Epithelial cell of esophagus (primary cell): ENCODE measurements at regions not wholly inside any gene's neighbourhood (a gene's known extent, or its start where the extent isn't known, plus 50 kb on each side); places are given as distances from the start of the nearest gene placed in this dataset.
A peak's percentile ranks its signal among the peaks of the same experiment; 100 is the strongest.

Experiments used
- DNase-seq: peaks from one replicate; pipeline ENCODE4 v3.0.0; 2010; ENCODE audit warnings: low read depth
- H3K4me3 ChIP-seq: 2 replicates; pipeline ENCODE4 v1.5.1; 2011; ENCODE audit warnings: mild to moderate bottlenecking, low read length, control low read depth
- CTCF ChIP-seq: IDR thresholded peaks from 2 replicates; pipeline ENCODE4 v1.5.1; 2011; ENCODE audit warnings: low read depth, mild to moderate bottlenecking, low read length, control low read depth, inconsistent platforms; ENCODE audit not compliant: insufficient read depth; ENCODE audit errors: missing control alignments

- H3K4me3 ChIP-seq, result no peak overlapping the region
- no peak for TF ChIP-seq CTCF
- no peak for DNase-seq
These were observed 106.1 kb upstream of the DOCK9 start for GRCh38 chr13:99083981-99084380.

GRCh38 chr13:99085139-99085807 lies 107.4 kb upstream of the DOCK9 start:
- no peak for TF ChIP-seq CTCF
- peak; percentile 33 for DNase-seq

GRCh38 chr13:99085808-99086266 lies 108.0 kb upstream of the DOCK9 start:
- TF ChIP-seq CTCF, result no peak
- peak overlapping the region; percentile 72 for H3K4me3 ChIP-seq
- no peak for DNase-seq

More at GRCh38 chr13:99085139-99085807, 107.4 kb upstream of the DOCK9 start:
- H3K4me3 ChIP-seq, result peak overlapping the region; percentile 72

- peak overlapping the region; percentile 79 for H3K4me3 ChIP-seq
- no peak for TF ChIP-seq CTCF
- peak; percentile 80 for DNase-seq
These were observed 108.6 kb upstream of the DOCK9 start for GRCh38 chr13:99086267-99087097.

- peak; percentile 17 for TF ChIP-seq CTCF
- peak; percentile 94 for DNase-seq
- H3K4me3 ChIP-seq, result peak overlapping the region; percentile 79
These were observed 109.5 kb upstream of the DOCK9 start for GRCh38 chr13:99087098-99087953.

- H3K4me3 ChIP-seq, result peak overlapping the region; percentile 79
- no peak for TF ChIP-seq CTCF
- no peak for DNase-seq
These were observed 110.2 kb upstream of the DOCK9 start for GRCh38 chr13:99087954-99088491.
